Gastrocnemius medialis (tissue), 4 donors: ENCODE measurements at regions not wholly inside any gene's neighbourhood (a gene's known extent, or its start where the extent isn't known, plus 50 kb on each side); places are given as distances from the start of the nearest gene placed in this dataset.

Experiments
- ATAC-seq, 2 donors: fragments of 150-250 bp; one replicate each; pipeline ENCODE4 v1.9.1; 2016
- DNase-seq, 2 donors: peaks; one replicate each; pipeline ENCODE4 v3.0.0-alpha.2; 2019
- H3K27ac ChIP-seq, 4 donors: fragments of 200-600 bp; sonication (generic); 1 replicate in 1 of 4; 2 replicates in 3 of 4; pipeline ENCODE4 v1.5.1; 2016 to 2018; ENCODE audit warnings: mild to moderate bottlenecking in 2 of 4, moderate library complexity in 1 of 4
- H3K27me3 ChIP-seq, 3 donors: fragments of 200-600 bp; sonication (generic) in 2 of 3; 1 replicate in 1 of 3; 2 replicates in 2 of 3; pipeline versions ENCODE4 v1.5.1 to v1.6.0; 2016 to 2019; ENCODE audit warnings: mild to moderate bottlenecking in 1 of 3, moderate library complexity in 1 of 3
- H3K36me3 ChIP-seq, 2 donors: fragments of 200-600 bp; sonication (generic) in 1 of 2; one replicate each; pipeline ENCODE4 v1.5.1; 2017 to 2018
- H3K4me1 ChIP-seq, 2 donors: fragments of 200-600 bp; sonication (generic) in 1 of 2; one replicate each; pipeline ENCODE4 v1.5.1; 2016 to 2017; ENCODE audit warnings: mild to moderate bottlenecking in 2 of 2
- H3K4me3 ChIP-seq, 4 donors: fragments of 200-600 bp; sonication (generic) in 3 of 4; 1 replicate in 1 of 4; 2 replicates in 3 of 4; pipeline ENCODE4 v1.5.1; 2016 to 2019; ENCODE audit warnings: mild to moderate bottlenecking in 2 of 4
- H3K9me3 ChIP-seq, 3 donors: fragments of 200-600 bp; sonication (generic) in 2 of 3; 1 replicate in 1 of 3; 2 replicates in 2 of 3; pipeline ENCODE4 v1.5.1; 2016 to 2019
- POLR2A ChIP-seq, 2 donors: fragments of 450-650 bp; IDR thresholded peaks; one replicate each; pipeline ENCODE4 v1.6.1; 2017; ENCODE audit warnings: antibody characterized with exemption in 2 of 2, mild to moderate bottlenecking in 2 of 2, moderate library complexity in 2 of 2
- in situ Hi-C, 4 donors: fragments of 200-750 bp; cut with MboI; loops; one replicate each; pipeline versions ENCODE4 v1.15.0 to v1.8.0; 2017; ENCODE audit warnings: low sequenced_read_pairs in 4 of 4
- intact Hi-C: fragments of 100-400 bp; cut with DNase I; formaldehyde crosslinking; loops from one replicate; pipeline ENCODE4 v1.15.1; 2023; ENCODE audit warnings: low total_unique reads
- TF ChIP-seq, protein P1 (sequence below), 5 experiments: fragments of 450-650 bp in 3 of 5; fragments of 200-600 bp in 2 of 5; sonication (generic) in 2 of 5; IDR thresholded peaks in 4 of 5; conservative IDR thresholded peaks in 1 of 5; 1 replicate in 4 of 5; 2 replicates in 1 of 5; pipeline ENCODE4 v1.5.1; 2016 to 2019; ENCODE audit warnings: antibody characterized with exemption in 5 of 5, mild to moderate bottlenecking in 3 of 5, moderate library complexity in 3 of 5

- no peaks in the 10 kb centered on the region for H3K9me3 ChIP-seq
- TF ChIP-seq, protein P1, sequence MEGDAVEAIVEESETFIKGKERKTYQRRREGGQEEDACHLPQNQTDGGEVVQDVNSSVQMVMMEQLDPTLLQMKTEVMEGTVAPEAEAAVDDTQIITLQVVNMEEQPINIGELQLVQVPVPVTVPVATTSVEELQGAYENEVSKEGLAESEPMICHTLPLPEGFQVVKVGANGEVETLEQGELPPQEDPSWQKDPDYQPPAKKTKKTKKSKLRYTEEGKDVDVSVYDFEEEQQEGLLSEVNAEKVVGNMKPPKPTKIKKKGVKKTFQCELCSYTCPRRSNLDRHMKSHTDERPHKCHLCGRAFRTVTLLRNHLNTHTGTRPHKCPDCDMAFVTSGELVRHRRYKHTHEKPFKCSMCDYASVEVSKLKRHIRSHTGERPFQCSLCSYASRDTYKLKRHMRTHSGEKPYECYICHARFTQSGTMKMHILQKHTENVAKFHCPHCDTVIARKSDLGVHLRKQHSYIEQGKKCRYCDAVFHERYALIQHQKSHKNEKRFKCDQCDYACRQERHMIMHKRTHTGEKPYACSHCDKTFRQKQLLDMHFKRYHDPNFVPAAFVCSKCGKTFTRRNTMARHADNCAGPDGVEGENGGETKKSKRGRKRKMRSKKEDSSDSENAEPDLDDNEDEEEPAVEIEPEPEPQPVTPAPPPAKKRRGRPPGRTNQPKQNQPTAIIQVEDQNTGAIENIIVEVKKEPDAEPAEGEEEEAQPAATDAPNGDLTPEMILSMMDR (IDR thresholded peaks at IDR 0.05 in 4 of 5, conservative IDR thresholded peaks at IDR 0.05 in 1 of 5), result no peak
- no peak for TF ChIP-seq POLR2A (IDR thresholded peaks at IDR 0.05)
- DNase-seq, result no peak
- ATAC-seq, result no peak
- H3K27ac ChIP-seq, result no peak overlapping the region
- H3K4me1 ChIP-seq, result no peaks in the 10 kb centered on the region
- in situ Hi-C loops (no loop called here), intact Hi-C loops (no loop called here)
- no peak overlapping the region for H3K4me3 ChIP-seq
- H3K36me3 ChIP-seq, result no peaks in the 10 kb centered on the region
- no peaks in the 10 kb centered on the region for H3K27me3 ChIP-seq
These were observed 212.6 kb upstream of the SP4 start for GRCh38 chr7:21215307-21215706.

DNA sequence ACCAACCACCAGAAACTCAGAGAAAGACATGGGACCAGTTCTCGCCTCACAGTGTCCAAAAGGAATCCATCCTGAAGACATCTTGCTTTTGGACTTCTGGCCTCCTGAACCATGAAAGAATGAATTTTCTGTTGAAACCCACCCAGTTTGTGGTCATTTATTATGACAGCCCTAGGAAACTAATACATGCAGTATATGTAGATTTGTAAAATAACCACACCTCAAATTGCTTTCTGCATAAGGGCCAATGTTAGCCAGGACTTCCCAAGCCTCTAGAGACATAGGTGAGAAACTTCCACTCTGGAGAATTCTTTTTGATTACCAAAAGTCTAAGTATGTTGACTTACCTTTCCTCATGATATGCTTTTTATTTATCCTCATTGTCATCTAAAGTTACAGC lies 210.5 kb upstream of the SP4 start:
- Histone ChIP-seq H3K9me3 (no peaks in the 10 kb centered on the region), H3K4me3 (no peak overlapping the region), H3K36me3 (no peaks in the 10 kb centered on the region), H3K27ac (no peak overlapping the region), H3K4me1 (no peaks in the 10 kb centered on the region), H3K27me3 (no peaks in the 10 kb centered on the region)
- DNase-seq (no peak), ATAC-seq (no peak)
- in situ Hi-C loops, result no loop called here
- TF ChIP-seq, protein P1 (IDR thresholded peaks at IDR 0.05 in 4 of 5, conservative IDR thresholded peaks at IDR 0.05 in 1 of 5), result no peak
- no peak for TF ChIP-seq POLR2A (IDR thresholded peaks at IDR 0.05)
- intact Hi-C loops, result no loop called here

GRCh38 chr7:21218155-21218554 lies 209.7 kb upstream of the SP4 start:
- H3K36me3 ChIP-seq, result no peaks in the 10 kb centered on the region
- H3K4me1 ChIP-seq, result no peaks in the 10 kb centered on the region
- DNase-seq (no peak), ATAC-seq (no peak)
- no peaks in the 10 kb centered on the region for H3K9me3 ChIP-seq
- intact Hi-C loops (no loop called here), in situ Hi-C loops (no loop called here)
- TF ChIP-seq, protein P1 (IDR thresholded peaks at IDR 0.05 in 4 of 5, conservative IDR thresholded peaks at IDR 0.05 in 1 of 5), result no peak
- H3K27me3 ChIP-seq, result no peaks in the 10 kb centered on the region
- H3K4me3 ChIP-seq, result no peak overlapping the region
- no peak overlapping the region for H3K27ac ChIP-seq

- TF ChIP-seq, protein P1 (IDR thresholded peaks at IDR 0.05 in 4 of 5, conservative IDR thresholded peaks at IDR 0.05 in 1 of 5), result no peak
- TF ChIP-seq POLR2A (IDR thresholded peaks at IDR 0.05), result no peak
- in situ Hi-C loops, result no loop called here
- DNase-seq (no peak), ATAC-seq (no peak)
- H3K27me3 ChIP-seq, result no peaks in the 10 kb centered on the region
- H3K36me3 ChIP-seq, result no peaks in the 10 kb centered on the region
- H3K27ac ChIP-seq, result no peak overlapping the region
- intact Hi-C loops, result no loop called here
- H3K4me3 ChIP-seq, result no peak overlapping the region
- H3K9me3 ChIP-seq, result no peaks in the 10 kb centered on the region
- H3K4me1 ChIP-seq, result no peaks in the 10 kb centered on the region
These were observed 206.8 kb upstream of the SP4 start for GRCh38 chr7:21221130-21221529.

DNA sequence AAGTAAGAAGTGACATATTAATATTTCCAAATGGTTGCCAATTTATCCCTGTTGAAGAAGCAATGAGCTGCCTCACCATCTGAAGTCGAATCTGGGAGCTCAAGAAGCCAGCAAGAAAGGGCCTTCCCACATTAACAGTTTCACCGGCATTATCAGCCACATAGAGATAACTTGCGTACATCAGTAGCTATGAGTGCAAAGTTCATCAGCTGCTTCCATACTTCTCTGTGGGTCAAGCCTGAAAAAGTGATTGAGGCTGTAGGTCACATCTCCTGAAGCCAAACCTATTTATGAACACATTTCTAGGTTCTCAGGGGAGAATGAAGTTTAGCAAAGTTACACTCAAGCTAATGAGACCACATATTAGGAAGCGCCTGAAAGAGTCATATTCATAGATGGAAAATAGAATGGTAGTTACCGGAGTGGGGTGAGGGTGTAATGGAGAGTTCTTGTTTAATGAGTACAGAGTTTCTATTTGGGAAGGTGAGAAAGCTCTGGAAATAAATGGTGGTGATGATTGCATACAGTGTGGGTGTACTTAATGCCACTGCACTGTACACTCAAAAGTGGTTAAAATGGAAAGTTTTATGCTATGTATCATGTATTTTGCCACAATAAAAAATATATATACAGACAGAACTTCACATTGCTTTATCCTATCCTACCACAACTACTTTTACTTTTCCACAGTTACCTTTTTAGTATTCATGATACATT lies 189.3 kb upstream of the SP4 start:
- H3K4me1 ChIP-seq, result no peaks in the 10 kb centered on the region
- no peak overlapping the region for H3K27ac ChIP-seq
- H3K27me3 ChIP-seq, result peaks cover 0 to 2% (median 0%) of the 10 kb centered on the region in 3 donors
- intact Hi-C loops (no loop called here), in situ Hi-C loops (no loop called here)
- H3K4me3 ChIP-seq, result no peak overlapping the region
- DNase-seq (no peak), ATAC-seq (no peak)
- TF ChIP-seq POLR2A (IDR thresholded peaks at IDR 0.05), result no peak
- TF ChIP-seq, protein P1 (IDR thresholded peaks at IDR 0.05 in 4 of 5, conservative IDR thresholded peaks at IDR 0.05 in 1 of 5), result no peak
- no peaks in the 10 kb centered on the region for H3K9me3 ChIP-seq
- H3K36me3 ChIP-seq, result no peaks in the 10 kb centered on the region
